Thoracic aorta (tissue), 2 donors: ENCODE measurements at regions not wholly inside any gene's neighbourhood (a gene's known extent, or its start where the extent isn't known, plus 50 kb on each side); places are given as distances from the start of the nearest gene placed in this dataset.

Source experiments
- ATAC-seq: fragments of 150-250 bp; one replicate; pipeline ENCODE4 v1.8.0; 2017; ENCODE audit warnings: low read depth; ENCODE audit not compliant: insufficient number of reproducible peaks, low FRiP score
- DNase-seq: peaks from one replicate; pipeline ENCODE4 v3.0.0-alpha.2; 2020; ENCODE audit warnings: low spot score
- H3K27ac ChIP-seq, 2 donors: fragments of 200-600 bp; sonication (generic); 1 replicate in 1 of 2; 2 replicates in 1 of 2; pipeline ENCODE4 v1.5.1; 2016; ENCODE audit warnings: mild to moderate bottlenecking in 2 of 2, moderate library complexity in 2 of 2
- H3K27me3 ChIP-seq: fragments of 200-600 bp; sonication (generic); replicated peaks from 2 replicates; pipeline ENCODE4 v1.6.0; 2016; ENCODE audit warnings: mild to moderate bottlenecking; ENCODE audit not compliant: insufficient read depth
- H3K36me3 ChIP-seq: fragments of 200-600 bp; sonication (generic); one replicate; pipeline ENCODE4 v1.5.1; 2016
- H3K4me1 ChIP-seq, 2 donors: fragments of 200-600 bp; sonication (generic); 1 replicate in 1 of 2; 2 replicates in 1 of 2; pipeline versions ENCODE4 v1.5.1 to v1.6.0; 2016; ENCODE audit warnings: low read depth in 2 of 2, mild to moderate bottlenecking in 1 of 2; ENCODE audit not compliant: control insufficient read depth in 1 of 2
- H3K4me3 ChIP-seq: fragments of 200-600 bp; sonication (generic); 2 replicates; pipeline ENCODE4 v1.5.1; 2016; ENCODE audit warnings: mild to moderate bottlenecking
- H3K9me3 ChIP-seq: fragments of 200-600 bp; sonication (generic); 2 replicates; pipeline ENCODE4 v1.5.1; 2016
- TF ChIP-seq, protein P1 (sequence below): fragments of 200-600 bp; sonication (generic); IDR thresholded peaks from one replicate; pipeline ENCODE4 v1.5.1; 2019; ENCODE audit warnings: antibody characterized with exemption

DNA sequence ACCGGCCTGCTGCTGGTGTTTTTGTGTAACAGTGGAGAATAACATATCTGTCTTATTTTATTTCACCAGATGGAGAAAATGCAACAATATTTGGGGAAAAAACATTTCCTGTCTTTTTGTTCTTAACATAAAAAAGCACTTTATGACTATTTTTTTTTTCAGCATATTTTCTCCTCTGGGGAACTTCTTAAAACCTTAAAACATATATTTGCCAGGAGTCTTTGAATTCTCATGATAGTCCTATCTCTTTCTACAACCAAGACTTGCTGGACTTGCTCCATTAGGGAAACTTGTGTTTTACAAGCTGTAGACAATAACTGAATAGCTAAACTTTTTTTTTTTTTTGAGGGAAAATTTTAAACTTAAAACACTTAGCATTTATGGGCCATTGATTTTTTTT is 98.6 kb upstream of the PRDM1 start:
- no peaks in the 10 kb centered on the region for H3K36me3 ChIP-seq
- H3K27me3 ChIP-seq = no peaks in the 10 kb centered on the region
- H3K27ac ChIP-seq = no peak overlapping the region
- peaks cover 7 to 13% of the 10 kb centered on the region in 2 donors for H3K4me1 ChIP-seq
- H3K9me3 ChIP-seq = no peaks in the 10 kb centered on the region
- no peak for DNase-seq
- no peak overlapping the region for H3K4me3 ChIP-seq
- no peak for ATAC-seq
- TF ChIP-seq, protein P1, sequence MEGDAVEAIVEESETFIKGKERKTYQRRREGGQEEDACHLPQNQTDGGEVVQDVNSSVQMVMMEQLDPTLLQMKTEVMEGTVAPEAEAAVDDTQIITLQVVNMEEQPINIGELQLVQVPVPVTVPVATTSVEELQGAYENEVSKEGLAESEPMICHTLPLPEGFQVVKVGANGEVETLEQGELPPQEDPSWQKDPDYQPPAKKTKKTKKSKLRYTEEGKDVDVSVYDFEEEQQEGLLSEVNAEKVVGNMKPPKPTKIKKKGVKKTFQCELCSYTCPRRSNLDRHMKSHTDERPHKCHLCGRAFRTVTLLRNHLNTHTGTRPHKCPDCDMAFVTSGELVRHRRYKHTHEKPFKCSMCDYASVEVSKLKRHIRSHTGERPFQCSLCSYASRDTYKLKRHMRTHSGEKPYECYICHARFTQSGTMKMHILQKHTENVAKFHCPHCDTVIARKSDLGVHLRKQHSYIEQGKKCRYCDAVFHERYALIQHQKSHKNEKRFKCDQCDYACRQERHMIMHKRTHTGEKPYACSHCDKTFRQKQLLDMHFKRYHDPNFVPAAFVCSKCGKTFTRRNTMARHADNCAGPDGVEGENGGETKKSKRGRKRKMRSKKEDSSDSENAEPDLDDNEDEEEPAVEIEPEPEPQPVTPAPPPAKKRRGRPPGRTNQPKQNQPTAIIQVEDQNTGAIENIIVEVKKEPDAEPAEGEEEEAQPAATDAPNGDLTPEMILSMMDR = no peak

DNA sequence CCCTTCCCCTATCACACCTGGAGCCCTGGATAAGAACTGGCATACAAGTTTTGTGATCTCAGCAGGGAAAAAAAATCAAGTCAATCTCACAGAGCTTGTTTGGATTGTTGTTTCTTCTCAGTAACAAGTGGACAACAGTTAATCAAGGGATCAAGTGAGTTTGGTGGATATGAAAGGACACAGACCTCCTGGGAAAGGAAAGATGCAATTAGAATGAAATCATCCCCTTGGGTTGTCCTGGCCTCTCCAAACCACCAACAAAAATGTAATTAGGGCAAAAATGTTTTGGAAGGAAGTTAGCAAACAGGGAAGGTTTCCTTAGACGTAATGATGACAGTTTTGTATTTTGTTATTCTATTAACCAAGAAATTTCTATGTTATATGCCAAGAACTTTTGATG is 99.1 kb upstream of the PRDM1 start:
- no peak overlapping the region for H3K27ac ChIP-seq
- ATAC-seq (no peak), DNase-seq (no peak)
- no peaks in the 10 kb centered on the region for H3K27me3 ChIP-seq
- TF ChIP-seq, protein P1 = no peak
- peaks cover 6 to 10% of the 10 kb centered on the region in 2 donors for H3K4me1 ChIP-seq
- H3K36me3 ChIP-seq = no peaks in the 10 kb centered on the region
- no peaks in the 10 kb centered on the region for H3K9me3 ChIP-seq
- no peak overlapping the region for H3K4me3 ChIP-seq

DNA sequence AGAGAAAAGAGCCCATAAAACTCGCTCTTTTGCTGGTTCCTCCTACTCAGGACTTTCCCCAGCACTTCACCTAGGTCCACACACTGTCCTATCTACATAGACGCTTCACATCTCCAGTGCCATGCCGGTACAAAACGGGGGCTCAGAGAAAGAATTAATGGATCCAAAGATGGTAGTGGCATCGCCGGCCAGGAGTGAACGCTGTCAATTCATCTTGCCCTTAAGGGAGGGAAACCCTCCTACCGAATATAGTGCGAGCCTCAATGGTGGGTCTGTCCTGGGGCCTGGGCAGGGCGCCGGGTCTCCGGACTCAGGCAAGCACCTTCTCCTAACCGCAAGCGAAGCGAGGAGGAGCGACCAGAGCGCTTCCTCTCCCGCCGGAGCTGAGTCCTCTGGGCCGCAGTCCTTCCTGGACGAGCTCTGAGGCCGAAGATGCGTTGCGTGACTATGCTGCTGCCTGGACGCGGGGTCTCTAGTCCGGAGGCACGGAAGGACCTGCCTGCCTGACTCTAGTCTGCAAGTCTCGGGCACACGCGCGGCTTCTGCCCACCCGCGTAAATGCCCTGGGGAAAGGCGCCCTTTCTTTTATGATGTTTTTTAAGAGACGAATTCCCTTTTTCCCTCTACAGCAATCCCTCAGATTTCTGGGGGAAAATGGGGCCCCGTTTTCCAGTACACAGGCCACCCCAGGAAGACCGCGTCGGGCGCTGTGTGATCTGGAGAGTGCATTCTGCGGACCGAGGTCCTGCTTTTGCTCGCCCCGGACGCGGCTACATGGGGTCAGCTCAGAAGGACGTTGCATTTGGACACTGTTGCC is 100.1 kb upstream of the PRDM1 start:
- H3K27me3 ChIP-seq = no peaks in the 10 kb centered on the region
- H3K27ac ChIP-seq = no peak overlapping the region
- ATAC-seq (no peak), DNase-seq (no peak)
- H3K4me3 ChIP-seq = peak overlapping the region; percentile 55
- TF ChIP-seq, protein P1 = no peak
- H3K9me3 ChIP-seq = no peaks in the 10 kb centered on the region
- peaks cover 3 to 10% of the 10 kb centered on the region in 2 donors for H3K4me1 ChIP-seq
- H3K36me3 ChIP-seq = no peaks in the 10 kb centered on the region

DNA sequence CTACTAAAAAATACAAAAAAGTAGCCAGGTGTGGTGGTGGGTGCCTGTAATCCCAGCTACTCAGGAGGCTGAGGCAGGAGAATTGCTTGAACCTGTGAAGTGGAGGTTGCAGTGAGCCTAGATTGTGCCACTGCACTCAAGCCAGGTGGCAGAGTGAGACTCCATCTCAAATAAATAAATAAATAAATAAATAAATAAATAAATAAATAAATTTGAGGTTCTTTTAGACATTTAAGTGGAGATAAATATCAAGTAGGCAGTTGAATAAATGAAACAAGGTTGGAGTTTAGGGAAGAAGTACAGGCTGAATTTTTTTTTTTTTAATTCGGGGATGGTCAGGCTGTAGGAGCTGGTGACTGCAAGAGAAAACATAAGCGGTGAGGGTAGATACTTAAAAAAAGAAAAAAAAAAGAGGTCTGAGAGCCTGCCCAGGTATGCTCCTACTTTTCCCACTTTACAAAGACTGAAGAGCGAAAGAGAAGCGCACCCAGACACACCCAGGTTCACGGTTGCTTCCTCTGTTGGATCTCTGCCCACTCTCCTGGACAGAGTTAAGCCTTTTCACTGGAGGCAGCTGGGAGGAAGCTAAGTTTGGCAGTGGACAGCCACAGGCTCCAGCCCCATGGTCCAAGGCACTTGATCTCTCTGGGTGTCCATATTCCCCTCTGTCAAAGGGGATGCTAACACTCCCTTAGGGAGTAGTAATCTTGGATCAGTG is 100.9 kb upstream of the PRDM1 start:
- Histone ChIP-seq H3K4me1 (peaks cover 3 to 10% of the 10 kb centered on the region in 2 donors), H3K27ac (no peak overlapping the region), H3K36me3 (no peaks in the 10 kb centered on the region), H3K27me3 (no peaks in the 10 kb centered on the region), H3K4me3 (peak overlapping the region; percentile 55), H3K9me3 (no peaks in the 10 kb centered on the region)
- ATAC-seq (no peak), DNase-seq (no peak)
- TF ChIP-seq, protein P1 = no peak

DNA sequence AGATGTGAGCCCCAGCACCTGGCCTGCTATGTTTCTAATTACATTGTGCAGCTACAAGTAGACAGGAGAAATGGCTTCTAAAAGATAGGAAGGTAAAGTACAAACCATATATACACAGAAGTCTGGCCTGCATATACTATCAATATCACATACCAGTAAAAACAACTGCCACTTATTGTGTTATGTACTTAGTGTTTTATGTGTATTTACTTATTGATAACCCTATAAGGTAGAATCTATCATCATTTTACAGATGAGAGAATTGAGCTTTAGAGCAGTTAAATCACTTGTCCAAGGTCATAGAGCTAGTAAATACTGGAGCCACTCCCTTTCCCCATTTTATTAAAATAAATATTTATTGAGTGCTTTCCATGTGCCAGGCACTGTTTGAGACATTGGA is 102.4 kb upstream of the PRDM1 start:
- Histone ChIP-seq H3K27me3 (no peaks in the 10 kb centered on the region), H3K9me3 (no peaks in the 10 kb centered on the region)
- ATAC-seq = no peak

More for the DNA sequence above, 102.4 kb upstream of the PRDM1 start:
- TF ChIP-seq, protein P1 = no peak
- H3K27ac ChIP-seq = no peak overlapping the region
- DNase-seq = no peak
- H3K4me3 ChIP-seq = no peak overlapping the region
- H3K36me3 ChIP-seq = no peaks in the 10 kb centered on the region
- H3K4me1 ChIP-seq = peaks cover 3 to 10% of the 10 kb centered on the region in 2 donors
